Breast epithelium (tissue), 4 donors: ENCODE measurements at regions not wholly inside any gene's neighbourhood (a gene's known extent, or its start where the extent isn't known, plus 50 kb on each side); places are given as distances from the start of the nearest gene placed in this dataset.

Experiments used
- DNase-seq, 2 donors: peaks; one replicate each; pipeline ENCODE4 v3.0.0-alpha.2; 2019; ENCODE audit warnings: low spot score in 2 of 2
- H3K27ac ChIP-seq, 2 donors: fragments of 200-600 bp; sonication (generic) in 1 of 2; one replicate each; pipeline ENCODE4 v1.5.1; 2016 to 2019; ENCODE audit warnings: mild to moderate bottlenecking in 1 of 2
- H3K27me3 ChIP-seq, 2 donors: fragments of 200-600 bp; sonication (generic) in 1 of 2; one replicate each; pipeline versions ENCODE4 v1.5.1 to v1.6.0; 2017 to 2019; ENCODE audit warnings: control low read depth in 1 of 2, mild to moderate bottlenecking in 1 of 2
- H3K36me3 ChIP-seq: fragments of 200-600 bp; one replicate; pipeline ENCODE4 v1.5.1; 2019
- H3K4me1 ChIP-seq, 2 donors: fragments of 200-600 bp; sonication (generic); one replicate each; pipeline ENCODE4 v1.5.1; 2016 to 2019; ENCODE audit warnings: control low read depth in 1 of 2
- H3K4me3 ChIP-seq, 3 donors: fragments of 200-600 bp; sonication (generic); 1 replicate in 2 of 3; 2 replicates in 1 of 3; pipeline ENCODE4 v1.5.1; 2016 to 2019; ENCODE audit warnings: mild to moderate bottlenecking in 3 of 3, moderate library complexity in 2 of 3
- H3K9me3 ChIP-seq, 2 donors: fragments of 200-600 bp; sonication (generic) in 1 of 2; one replicate each; pipeline ENCODE4 v1.5.1; 2016 to 2019; ENCODE audit warnings: control low read depth in 1 of 2
- POLR2A ChIP-seq: fragments of 450-650 bp; IDR thresholded peaks from one replicate; pipeline ENCODE4 v1.6.1; 2016; ENCODE audit warnings: antibody characterized with exemption, mild to moderate bottlenecking, moderate library complexity
- POLR2AphosphoS5 ChIP-seq, 3 donors: sonication (generic); formaldehyde crosslinking; IDR thresholded peaks; one replicate each; pipeline ENCODE4 v1.6.1; 2017; ENCODE audit warnings: antibody characterized with exemption in 3 of 3
- intact Hi-C: fragments of 100-400 bp; cut with DNase I; formaldehyde crosslinking; loops from one replicate; pipeline ENCODE4 v1.15.1; 2023; ENCODE audit warnings: low total_unique reads
- TF ChIP-seq, protein P1 (sequence below), 3 donors: fragments of 450-650 bp; IDR thresholded peaks; one replicate each; pipeline ENCODE4 v1.5.1; 2016 to 2017; ENCODE audit warnings: antibody characterized with exemption in 3 of 3, mild to moderate bottlenecking in 3 of 3, moderate library complexity in 3 of 3

GRCh38 chr13:34116651-34117050, 298.7 kb downstream of the RFC3 start:
- H3K36me3 ChIP-seq: no peaks in the 10 kb centered on the region
- H3K4me1 ChIP-seq: no peaks in the 10 kb centered on the region
- no peak for DNase-seq
- H3K27ac ChIP-seq: no peak overlapping the region
- H3K4me3 ChIP-seq: no peak overlapping the region
- no peaks in the 10 kb centered on the region for H3K27me3 ChIP-seq
- TF ChIP-seq POLR2A: no peak
- TF ChIP-seq POLR2AphosphoS5 (IDR thresholded peaks at IDR 0.05): no peak
- TF ChIP-seq, protein P1, sequence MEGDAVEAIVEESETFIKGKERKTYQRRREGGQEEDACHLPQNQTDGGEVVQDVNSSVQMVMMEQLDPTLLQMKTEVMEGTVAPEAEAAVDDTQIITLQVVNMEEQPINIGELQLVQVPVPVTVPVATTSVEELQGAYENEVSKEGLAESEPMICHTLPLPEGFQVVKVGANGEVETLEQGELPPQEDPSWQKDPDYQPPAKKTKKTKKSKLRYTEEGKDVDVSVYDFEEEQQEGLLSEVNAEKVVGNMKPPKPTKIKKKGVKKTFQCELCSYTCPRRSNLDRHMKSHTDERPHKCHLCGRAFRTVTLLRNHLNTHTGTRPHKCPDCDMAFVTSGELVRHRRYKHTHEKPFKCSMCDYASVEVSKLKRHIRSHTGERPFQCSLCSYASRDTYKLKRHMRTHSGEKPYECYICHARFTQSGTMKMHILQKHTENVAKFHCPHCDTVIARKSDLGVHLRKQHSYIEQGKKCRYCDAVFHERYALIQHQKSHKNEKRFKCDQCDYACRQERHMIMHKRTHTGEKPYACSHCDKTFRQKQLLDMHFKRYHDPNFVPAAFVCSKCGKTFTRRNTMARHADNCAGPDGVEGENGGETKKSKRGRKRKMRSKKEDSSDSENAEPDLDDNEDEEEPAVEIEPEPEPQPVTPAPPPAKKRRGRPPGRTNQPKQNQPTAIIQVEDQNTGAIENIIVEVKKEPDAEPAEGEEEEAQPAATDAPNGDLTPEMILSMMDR (IDR thresholded peaks at IDR 0.05): no peak
- peaks cover 0 to 7% of the 10 kb centered on the region in 2 donors for H3K9me3 ChIP-seq
- intact Hi-C loops: no loop called here

- H3K4me3 ChIP-seq: no peak overlapping the region
- TF ChIP-seq POLR2AphosphoS5 (IDR thresholded peaks at IDR 0.05) (no peak), POLR2A (no peak)
- TF ChIP-seq, protein P1 (IDR thresholded peaks at IDR 0.05): no peak
- DNase-seq: no peak
- intact Hi-C loops: no loop called here
- H3K27ac ChIP-seq: no peak overlapping the region
- no peaks in the 10 kb centered on the region for H3K4me1 ChIP-seq
- H3K9me3 ChIP-seq: no peaks in the 10 kb centered on the region
- no peaks in the 10 kb centered on the region for H3K27me3 ChIP-seq
- H3K36me3 ChIP-seq: no peaks in the 10 kb centered on the region
Measured at GRCh38 chr13:34124666-34125306, 306.8 kb downstream of the RFC3 start.

DNA sequence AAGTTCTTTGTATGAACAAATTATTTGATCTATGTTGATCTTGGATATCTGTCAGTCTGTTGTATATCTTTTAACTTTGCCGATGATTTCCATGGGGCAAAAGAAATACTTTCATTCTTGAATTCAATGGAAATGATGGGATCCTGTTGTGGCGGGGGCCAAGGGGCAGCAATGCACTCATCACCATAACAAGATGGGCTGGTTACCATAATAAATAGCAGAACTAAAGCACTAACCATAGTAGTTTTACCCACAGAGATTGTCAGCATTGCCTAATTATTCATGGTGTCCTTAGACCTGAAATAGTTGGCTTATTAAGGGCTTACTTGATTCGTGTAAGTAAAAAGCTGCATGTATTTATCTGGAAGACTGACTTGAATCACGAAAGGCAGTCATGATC, 309.6 kb downstream of the RFC3 start:
- DNase-seq: no peak
- no peak overlapping the region for H3K4me3 ChIP-seq
- H3K27ac ChIP-seq: no peak overlapping the region
- no peaks in the 10 kb centered on the region for H3K27me3 ChIP-seq
- no peaks in the 10 kb centered on the region for H3K9me3 ChIP-seq
- H3K4me1 ChIP-seq: no peaks in the 10 kb centered on the region
- intact Hi-C loops: no loop called here
- TF ChIP-seq, protein P1 (IDR thresholded peaks at IDR 0.05): no peak
- no peak for TF ChIP-seq POLR2AphosphoS5 (IDR thresholded peaks at IDR 0.05)
- no peak for TF ChIP-seq POLR2A
- H3K36me3 ChIP-seq: no peaks in the 10 kb centered on the region

DNA sequence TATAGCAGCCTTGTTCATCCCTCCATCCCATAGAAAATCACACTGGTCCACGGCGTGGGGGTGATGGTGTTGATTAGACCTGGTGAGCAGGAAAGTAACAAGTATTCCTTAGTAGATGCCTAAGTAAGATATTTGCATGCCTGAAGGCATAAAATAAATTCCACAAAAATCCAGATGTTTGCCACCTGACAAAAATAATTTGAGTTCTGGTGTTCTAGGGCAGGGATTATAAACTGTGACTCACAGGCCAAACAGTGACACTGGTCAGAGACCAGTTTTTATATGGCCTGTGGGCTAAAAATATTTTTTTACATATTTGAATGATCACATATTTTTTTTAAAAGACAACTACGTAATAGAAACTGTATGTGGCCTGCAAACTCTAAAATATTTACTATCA, 310.7 kb downstream of the RFC3 start:
- Histone ChIP-seq H3K36me3 (no peaks in the 10 kb centered on the region), H3K27ac (no peak overlapping the region), H3K4me3 (no peak overlapping the region), H3K9me3 (no peaks in the 10 kb centered on the region), H3K27me3 (no peaks in the 10 kb centered on the region), H3K4me1 (no peaks in the 10 kb centered on the region)
- intact Hi-C loops: no loop called here
- no peak for DNase-seq
- TF ChIP-seq POLR2AphosphoS5 (IDR thresholded peaks at IDR 0.05) (no peak), POLR2A (no peak)
- TF ChIP-seq, protein P1 (IDR thresholded peaks at IDR 0.05): no peak

DNA sequence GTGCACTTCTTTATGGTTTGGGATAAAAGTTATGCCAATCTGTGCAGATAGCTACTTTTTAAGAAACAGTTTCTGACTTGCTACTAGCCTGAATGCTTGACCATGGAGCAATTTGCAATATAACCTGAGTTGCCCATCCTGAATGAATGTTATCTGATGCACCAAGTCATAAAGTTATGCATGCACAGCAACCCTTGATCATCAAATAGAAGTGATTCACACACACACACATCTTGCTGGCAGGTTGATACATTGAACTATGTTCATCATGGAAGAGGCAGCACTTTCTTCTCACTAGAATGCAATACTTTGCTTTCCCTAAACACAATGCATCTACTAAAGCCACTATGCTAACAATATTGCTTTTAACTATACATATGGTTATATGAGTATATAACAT, 311.5 kb downstream of the RFC3 start:
- Histone ChIP-seq H3K36me3 (no peaks in the 10 kb centered on the region), H3K9me3 (no peaks in the 10 kb centered on the region), H3K27ac (no peak overlapping the region), H3K27me3 (no peaks in the 10 kb centered on the region), H3K4me3 (no peak overlapping the region), H3K4me1 (no peaks in the 10 kb centered on the region)
- no peak for DNase-seq
- no peak for TF ChIP-seq POLR2AphosphoS5 (IDR thresholded peaks at IDR 0.05)
- TF ChIP-seq POLR2A: no peak
- TF ChIP-seq, protein P1 (IDR thresholded peaks at IDR 0.05): no peak
- intact Hi-C loops: no loop called here
